ENCODE measurements at regions not wholly inside any gene's neighbourhood (a gene's known extent, or its start where the extent isn't known, plus 50 kb on each side); places are given as distances from the start of the nearest gene placed in this dataset.

- no peak for TF ChIP-seq CTCF (IDR thresholded peaks at IDR 0.05)
- TF ChIP-seq POLR2A (IDR thresholded peaks at IDR 0.05) = no peak
- no peak for TF ChIP-seq EP300 (IDR thresholded peaks at IDR 0.05)
These were observed 355.8 kb upstream of the RGS6 start for GRCh38 chr14:71576472-71576871.
